HG03045 (cell line): ENCODE measurements at regions not wholly inside any gene's neighbourhood (a gene's known extent, or its start where the extent isn't known, plus 50 kb on each side); places are given as distances from the start of the nearest gene placed in this dataset.

Experiments used
- ATAC-seq: cut with Tn5 transposase; IDR thresholded peaks from one replicate; pipeline ENCODE4 v1.9.1; 2021; ENCODE audit warnings: mild to moderate bottlenecking, moderate library complexity; ENCODE audit not compliant: unreplicated experiment

DNA sequence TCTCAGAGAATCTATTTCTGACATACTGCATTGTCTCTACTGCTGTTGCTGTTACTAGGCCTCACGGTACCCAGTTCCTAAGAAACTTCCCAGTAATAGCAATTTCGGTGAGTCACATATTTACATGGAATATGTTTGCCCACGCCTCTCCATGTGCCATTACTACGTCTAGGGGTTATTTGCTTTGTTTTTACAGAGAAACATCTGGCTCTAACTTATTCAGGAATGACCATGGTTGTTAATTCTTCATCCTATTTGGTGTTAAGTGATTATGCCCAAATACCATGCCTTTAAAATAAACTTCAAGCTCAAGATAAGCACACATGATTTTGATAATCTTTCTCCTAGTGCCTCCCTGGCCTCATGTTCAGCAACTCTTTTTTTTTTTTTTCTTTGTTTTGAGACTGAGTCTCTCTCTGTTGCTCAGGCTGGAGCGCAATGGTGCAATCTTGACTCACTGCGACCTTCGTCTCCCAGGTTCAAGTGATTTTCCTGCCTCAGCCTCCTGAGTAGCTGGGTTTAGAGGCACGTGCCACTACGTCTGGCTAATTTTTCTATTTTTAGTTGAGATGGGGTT lies 101.0 kb upstream of the HS3ST1 start:
- no peak for ATAC-seq

DNA sequence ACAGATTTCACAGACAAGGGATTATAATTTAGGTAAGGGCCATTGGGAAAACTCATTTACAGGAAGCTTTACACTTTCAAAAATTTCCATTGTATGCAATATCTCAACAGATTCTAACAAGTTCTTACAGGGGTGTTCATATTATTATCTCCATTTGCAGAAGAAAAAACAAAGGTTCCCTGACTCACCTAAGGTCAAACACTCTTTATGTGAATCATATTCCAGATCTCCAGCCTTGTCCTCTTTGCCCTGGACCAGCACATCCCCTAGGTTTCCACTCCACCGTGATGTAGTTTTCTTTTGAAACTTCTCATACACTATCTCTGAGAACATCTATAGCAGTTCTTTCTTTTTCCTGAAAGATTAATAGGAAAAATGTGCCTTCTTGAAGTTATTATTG lies 96.4 kb upstream of the HS3ST1 start:
- no peak for ATAC-seq

DNA sequence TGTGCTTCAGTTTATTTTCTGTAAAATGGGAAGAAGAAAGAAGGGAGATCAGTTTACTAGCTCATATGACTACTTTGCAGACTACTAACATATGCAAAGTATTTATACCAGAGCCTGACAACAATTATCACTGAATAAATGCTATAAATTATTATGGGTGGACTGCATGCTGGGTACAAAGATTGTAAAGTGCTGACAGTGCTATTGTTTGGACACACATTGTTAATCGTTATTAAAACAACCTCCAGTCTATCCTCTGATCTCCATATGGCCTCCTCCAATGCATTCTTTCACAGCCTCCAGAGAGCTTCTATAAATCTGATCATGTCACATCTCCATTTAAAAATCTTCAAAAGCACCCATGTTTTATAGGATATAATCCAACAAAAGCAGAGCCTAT lies 90.1 kb upstream of the HS3ST1 start:
- no peak for ATAC-seq

DNA sequence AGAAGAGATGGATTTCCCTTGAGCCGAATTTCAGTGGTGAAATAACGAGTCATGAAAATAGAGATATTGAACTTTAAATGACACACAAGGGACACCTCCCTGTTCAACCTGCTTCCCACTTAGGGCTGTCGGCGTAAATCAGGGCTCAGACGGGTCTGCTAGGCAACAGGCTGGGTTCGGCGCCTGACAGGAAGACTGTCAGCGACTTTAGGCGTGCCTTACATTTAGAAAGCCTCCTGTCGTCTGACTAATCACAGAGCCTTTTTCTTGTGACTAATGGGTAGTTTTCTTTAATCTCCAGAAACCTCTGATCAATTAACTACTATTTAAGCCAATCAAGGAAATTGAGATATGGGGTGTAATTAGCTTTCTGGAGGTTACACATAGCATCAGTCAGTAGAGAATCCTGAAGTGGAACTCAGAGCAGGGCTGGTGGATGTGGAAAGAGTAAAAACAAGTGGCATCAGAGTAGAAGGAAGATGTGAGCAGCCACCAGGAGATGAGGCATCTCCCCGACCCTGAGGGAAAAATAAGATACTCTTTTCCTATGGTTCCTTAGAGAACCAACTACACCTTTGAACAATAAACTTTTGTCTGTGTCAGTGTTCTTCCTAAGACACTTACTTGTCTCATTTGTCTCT lies 86.2 kb upstream of the HS3ST1 start:
- ATAC-seq = no peak

DNA sequence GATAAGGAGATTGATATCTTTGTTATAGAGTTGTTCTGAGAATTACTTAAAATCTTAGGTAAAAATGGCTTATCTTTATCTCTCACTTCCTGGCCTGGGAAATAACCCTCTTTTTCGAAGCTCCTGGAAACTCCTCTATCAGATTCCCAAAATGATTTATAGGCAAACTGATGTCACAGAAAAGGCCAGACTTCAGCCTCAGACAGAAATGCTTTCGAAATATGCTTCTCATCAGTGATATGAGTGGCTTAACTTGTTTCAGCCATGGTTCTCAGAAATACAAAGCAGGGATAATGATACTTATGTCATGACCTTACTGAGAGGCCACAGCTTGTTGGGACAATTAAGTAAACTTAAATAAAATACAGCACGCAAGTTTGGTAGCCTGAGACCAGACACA lies 85.3 kb upstream of the HS3ST1 start:
- ATAC-seq = no peak

DNA sequence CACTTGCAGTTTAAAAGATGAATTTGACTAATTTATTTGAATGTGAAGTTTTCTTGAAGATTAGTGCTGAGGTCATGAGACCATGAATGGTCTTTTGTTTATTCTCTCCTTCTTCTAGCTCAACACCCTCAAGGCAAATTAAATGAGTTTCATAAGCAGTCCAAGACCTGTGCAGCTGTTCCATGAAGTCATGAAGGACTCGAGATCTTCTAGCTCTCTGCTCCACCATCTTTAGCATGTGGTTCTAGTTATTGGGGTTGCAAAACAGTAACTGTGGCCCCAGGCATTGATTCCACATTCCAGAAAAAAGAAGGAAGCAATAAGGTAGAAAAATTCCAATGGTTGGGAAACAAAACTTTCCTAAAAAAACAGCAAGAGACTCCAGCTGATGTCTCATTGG lies 84.2 kb upstream of the HS3ST1 start:
- ATAC-seq = no peak

DNA sequence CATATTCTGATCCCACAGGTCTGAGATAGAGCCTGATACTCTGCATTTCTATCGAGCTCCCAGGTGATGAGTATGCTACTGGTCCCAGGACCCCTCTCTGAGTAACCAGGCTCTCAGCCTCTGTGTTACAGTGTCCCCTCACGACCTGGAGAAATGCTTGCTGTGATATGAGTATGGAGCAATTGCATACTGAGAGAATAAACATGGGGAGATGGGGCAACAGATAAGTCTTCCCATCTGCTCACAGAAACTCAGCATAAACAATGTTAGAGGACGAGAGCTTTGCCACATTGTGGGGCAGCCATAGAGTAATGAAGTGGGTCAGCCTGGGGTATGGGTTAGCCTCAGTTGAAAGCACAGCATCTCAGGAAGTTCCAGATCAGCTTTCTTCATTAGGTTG lies 82.6 kb upstream of the HS3ST1 start:
- ATAC-seq = no peak

DNA sequence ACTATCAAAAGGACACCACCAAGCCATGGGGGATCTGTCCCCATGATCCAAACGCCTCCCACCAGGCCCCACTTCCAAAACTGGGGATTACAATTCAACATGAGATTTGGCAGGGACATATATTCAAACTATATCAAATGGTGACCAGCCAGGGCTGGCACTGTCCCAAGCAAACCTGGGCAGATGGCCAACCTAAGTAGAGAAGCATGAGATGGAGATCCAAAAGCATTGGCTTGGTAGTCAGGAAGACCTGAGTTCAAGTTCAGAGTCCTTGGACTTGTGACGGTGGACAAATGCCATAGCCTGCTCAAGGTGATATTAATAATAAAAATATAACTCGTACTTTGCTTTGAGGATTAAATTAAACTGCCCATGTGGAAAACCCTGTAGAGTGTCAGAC lies 79.2 kb upstream of the HS3ST1 start:
- no peak for ATAC-seq

DNA sequence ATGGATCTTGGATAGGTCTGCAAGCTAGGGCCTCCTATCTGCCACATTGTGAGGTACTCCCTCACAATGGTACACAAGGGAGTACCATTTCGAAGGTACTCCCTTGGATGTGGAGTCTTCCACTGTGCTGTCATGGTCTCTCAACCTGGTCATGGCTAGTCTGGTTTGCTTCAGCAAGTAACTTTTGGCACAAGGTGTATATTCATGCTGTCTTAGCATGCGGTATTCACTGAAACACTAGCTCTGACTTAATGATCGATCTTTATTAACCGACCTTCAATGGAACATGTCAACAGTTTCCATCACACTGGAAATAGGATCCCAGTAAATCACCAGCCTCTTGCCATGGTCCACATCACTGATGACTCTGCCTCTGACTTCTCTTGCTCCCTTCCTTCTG lies 77.5 kb upstream of the HS3ST1 start:
- ATAC-seq = no peak

DNA sequence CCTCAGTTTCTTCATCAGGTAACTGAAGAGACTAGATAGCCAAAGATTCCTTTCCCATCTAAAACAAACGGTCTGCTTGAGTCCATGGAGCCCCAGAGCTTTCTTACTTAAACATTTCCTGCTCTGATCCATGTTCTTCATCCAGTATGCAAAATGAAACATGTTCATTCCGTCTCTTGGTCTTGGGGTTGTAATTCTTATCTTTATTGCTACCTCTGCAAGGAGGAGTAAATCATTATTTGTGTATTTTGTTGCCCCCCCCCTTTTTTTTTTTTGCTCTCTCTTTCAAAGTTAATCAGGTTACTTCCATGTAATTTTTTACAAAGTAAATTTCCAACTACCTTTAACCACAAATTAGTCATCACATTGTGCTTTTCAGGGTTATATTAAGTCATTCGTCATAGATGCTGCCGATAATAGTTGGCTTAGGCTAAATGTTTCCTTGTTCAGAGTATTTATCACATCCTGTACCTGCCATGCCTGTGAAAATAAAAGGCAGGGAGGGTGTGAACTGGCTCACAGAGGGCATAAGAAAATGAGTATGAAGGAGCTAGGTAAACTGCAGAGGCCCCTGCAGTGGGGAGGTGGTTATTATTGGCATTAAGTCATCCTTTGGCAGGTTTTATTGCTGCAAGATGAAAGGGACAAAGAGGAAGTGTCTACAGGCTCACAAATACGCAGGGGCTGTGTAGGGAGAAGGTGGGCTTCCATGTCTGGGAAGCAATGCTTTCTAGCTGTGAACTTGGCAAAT lies 76.7 kb upstream of the HS3ST1 start:
- no peak for ATAC-seq

DNA sequence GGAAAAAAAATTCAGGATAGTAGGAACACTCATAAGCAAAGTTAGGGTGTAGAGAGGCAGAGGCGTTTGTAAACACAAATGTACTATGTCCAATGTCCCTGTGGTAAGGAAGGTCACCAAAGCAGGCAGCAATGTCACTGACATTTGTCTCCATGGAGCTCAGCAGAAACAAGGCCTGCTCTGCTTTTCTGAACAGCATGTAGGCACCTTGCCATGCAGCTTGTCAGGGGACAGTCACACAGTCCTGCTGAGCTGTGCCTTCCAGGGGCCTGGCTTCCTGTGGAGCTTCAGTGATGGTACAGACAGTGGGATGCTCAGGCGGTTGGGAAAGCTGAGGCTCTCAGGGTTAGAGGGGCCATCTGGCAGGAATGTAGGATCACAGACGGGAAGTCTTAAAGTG lies 74.5 kb upstream of the HS3ST1 start:
- ATAC-seq = no peak

DNA sequence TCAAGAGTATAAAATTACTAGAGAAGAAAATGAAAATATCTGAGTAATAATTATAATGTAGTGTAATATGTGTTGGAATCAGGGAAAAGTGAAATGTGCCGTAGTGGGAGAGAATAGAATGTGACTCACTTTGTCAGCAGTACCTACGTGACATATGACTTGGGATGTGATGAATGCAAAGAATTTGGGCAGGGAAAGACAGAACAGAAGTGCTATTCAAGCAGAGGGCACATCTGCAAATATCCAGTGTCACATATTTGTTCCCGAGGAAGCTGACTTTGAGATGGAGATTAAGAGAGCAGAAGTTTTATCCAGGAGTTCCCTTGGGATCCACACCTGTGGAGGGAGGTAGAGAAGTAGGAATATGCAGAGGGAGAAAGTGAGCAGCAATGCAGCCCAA lies 69.3 kb upstream of the HS3ST1 start:
- no peak for ATAC-seq

DNA sequence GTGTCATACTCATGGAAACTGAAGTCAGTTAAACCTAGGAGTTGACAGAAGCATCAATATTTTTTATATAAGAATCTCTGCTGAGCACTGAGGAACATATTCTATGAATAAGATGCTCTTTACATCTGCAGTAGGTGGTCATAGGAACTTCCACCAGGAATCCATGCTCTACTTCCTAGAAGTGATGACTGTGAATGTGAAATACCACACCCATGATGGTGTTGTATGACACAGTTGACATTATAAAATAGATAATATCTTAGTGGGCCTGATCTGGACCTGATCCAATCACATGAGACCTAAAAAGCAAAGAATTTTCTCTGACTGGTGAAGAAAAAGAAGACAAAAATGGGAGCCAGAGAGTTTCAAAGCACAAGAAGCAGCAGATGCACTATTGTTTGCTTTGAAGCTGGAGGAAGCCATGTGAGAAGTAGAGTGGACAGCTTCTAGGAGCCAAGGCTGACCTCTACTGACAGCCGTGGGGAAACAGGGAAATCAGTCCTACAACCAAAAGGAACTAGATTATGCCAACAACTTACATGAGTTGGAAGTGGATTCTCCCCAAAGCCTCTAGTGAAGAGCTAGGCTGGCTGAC lies 68.6 kb upstream of the HS3ST1 start:
- no peak for ATAC-seq

DNA sequence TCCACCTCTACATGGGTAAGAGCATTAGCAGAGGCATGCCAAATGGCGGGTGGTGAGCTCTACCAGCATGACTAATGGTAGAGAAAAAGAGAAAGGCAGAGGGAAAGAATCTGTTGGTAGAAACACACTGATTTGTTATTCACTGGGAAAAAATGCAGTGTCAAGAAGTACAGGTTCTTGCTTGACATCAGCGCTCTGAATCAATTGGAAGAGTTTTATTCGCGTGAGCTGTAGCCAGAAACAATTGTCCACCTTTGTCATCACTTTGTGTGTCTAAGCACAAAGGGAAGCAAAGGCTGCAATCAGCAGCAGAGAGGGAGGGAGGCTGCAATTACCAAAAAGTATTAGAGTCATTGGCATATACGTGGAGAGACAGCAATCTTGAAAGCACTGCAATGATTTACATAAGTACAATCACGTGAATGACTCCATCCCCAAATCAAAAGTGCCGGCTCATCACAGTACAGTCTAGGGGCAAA lies 67.7 kb upstream of the HS3ST1 start:
- ATAC-seq = no peak

DNA sequence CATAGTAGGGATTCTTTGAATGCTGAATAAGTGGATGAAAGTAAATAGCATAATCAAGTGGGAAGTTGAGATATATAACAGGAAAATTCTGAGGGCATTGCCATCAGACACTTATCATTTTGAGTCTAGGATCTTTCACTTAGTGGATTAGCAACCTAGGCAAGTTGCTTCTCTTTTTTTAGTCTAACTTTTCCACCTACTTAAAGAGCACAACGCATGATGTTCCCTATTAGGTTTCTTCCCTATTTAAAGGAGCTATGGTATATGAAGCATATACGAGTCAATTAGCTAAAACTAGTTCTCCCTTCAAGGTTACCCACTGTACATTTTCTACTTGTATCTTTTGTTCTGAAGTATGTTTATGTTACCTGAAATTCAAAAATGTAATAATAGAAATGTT lies 67.1 kb upstream of the HS3ST1 start:
- no peak for ATAC-seq

DNA sequence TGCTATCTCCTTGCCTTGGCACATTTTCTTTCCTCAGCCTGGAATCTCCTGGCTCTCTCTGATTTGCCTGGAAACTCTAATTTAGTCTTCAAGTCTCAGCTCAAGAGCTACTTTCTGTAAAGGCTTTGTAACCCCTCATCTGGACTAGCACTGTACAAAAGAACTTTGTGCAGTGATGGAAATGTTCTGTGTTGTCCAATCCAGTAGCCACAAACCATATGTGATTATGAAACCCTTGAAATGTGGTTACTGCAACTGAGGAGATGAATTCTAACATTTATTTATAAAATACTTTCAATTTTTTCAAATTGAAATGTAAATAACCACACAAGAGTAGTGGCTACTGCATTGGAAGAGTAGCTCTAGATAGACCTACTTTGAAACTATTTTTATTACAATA lies 66.6 kb upstream of the HS3ST1 start:
- ATAC-seq = no peak

DNA sequence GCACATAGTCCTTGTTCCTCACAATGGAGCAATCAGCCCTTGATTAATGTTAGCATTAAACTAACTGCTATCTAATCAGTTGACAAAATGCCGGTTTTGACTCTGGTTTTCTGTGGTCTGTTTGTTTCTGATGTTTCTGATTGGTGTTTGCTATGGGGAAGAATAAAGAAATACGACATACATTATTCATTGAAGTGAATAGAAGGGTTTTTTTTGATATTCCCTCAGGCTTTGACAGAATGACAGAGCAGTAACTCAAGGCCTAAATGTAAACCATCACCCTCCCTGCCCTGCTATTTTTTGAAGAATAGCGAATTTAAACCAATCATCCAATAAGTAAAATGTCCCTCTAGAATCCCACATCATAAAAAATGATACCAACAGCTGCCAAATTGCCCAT lies 65.5 kb upstream of the HS3ST1 start:
- ATAC-seq = no peak

DNA sequence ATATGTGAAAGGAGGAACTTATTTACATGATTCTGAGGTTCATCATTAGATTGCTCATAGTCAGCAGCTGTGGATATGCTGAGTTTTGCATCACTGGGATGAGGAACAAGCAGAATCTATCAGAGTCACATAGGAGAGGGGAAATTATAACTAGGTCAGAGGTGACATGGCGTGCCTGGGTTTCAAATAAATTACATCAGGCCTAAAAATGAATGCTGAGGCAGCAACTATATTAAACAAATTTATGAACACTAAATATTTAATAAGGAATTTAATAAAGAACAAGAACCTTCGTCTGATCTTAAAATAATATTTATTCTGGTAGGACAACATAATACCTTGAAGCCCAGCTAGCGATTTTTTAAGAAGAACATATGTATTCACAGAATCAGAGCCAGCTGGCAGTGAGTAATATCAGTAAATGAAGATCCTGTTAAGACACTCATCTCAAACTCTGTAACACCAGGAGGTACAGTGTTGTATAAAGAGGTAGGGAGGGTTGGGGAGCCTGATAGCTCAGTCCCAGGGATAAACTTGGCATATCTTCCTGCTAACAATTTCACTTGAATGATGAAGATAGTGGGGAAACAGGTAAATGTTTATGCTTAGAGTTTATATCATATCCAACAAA lies 60.9 kb upstream of the HS3ST1 start:
- ATAC-seq = no peak

DNA sequence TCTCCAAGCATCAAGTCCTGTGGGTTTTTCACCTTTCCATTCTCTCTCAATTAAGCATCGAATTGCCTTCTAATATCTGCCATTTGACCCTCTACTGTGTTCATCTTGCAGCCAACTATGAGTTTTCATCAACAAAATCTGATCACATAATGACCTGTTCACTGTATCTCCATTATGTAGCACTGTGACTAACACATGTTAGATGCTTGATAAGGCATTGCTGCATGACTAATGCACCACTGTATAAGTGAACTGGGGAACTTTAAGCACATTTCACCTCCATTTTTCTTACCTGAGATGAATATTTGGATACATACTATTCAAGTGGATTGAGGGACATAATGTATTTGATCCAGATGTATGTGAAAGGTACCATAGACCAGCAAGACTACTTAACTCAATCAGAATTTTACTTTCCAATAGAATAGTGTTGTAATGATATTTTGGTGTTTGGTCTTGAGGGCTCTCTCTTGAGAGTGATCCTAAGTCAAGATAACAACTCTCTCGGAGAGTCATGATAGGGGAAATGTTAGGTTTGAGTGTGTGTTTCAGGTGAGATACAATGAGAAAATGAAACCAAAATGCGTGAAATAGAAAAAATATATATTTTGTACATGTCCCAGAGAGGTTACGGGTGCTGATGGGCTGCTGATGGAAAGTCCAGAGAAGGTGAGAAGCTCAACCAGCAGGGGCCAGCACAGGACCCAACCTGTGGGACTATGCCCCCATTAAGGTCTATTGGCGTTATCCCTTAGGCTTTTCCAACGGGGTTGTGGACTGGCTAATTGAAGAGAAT lies 60.2 kb upstream of the HS3ST1 start:
- no peak for ATAC-seq

DNA sequence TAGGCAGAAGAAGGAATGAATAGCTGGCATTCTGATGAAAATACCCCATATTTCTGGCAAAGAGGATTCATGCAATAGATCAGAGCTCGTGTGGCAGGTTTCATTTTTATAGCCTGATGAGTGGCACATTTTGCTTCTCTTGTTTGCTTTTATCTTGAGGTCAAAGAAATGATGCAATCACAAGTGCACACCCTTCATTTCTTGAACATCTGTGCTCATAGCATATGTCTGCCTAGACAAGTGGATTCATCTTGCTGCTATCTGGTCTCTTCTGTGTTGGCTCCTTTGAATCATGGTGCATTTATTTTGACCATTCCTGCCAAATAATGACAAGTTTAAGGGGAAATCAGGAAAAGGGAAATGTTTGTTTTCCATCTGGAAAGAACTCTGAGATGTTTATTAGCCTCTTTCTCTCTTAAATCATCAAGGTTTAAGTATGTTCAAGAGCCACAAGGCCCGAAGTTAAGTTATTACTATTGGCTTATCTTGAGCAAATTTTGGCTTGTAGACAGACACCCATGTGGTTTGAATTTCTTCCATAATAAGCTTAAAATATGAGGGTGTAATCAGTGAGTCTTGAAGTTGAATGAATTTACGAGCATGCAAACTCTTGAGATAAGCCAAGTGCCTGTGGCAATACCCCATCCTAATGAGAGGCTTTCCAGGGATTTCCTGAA lies 59.3 kb upstream of the HS3ST1 start:
- no peak for ATAC-seq
